Renal cortical epithelial cell (primary cell): ENCODE measurements at regions not wholly inside any gene's neighbourhood (a gene's known extent, or its start where the extent isn't known, plus 50 kb on each side); places are given as distances from the start of the nearest gene placed in this dataset.
"Not testable (repeated sequence)": the region's sequence is repeated elsewhere in the genome, so short reads cannot be mapped to it uniquely, and the experiment has no call there.

Experiments
- DNase-seq: peaks from one replicate; pipeline ENCODE4 v3.0.0-alpha.2; 2011; ENCODE audit warnings: low read depth

DNA sequence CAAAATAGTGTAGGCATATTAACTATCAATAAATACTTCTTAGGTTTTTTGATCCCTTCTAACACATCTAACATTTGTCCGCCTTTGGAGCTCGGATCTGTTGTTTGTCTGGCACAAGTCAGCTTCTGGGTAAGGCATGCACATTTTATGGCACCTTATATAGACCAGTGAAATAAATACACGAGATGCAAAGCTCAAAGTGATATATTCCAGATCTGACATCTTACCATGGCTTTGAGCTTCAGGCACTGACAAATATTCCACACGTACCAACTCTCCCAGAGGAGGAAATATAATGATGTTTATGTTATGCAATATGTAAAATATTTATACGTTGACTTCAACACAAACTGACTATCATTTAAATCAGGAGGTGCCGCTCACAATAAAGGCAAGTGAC, 430.1 kb upstream of the SMIM21 start:
- DNase-seq, result no peak

DNA sequence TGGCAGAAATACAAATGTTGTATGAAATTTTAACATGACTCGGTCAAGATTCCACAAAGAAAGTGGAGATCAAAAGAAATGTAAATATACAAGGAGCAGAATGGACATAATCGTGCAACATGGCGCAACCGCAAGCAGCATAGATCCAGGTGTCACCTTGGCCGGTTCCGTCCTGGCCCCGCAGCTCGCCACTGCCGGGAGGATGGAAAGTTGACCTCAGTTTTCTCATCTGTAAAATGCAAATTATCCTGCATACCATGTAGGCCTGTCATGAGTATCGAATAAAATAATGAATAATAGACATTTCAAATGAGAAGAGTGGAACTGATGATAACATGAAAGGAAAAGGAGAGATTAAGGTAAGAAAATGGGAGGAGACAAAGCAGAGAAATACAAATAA, 427.3 kb upstream of the SMIM21 start:
- no peak for DNase-seq

DNA sequence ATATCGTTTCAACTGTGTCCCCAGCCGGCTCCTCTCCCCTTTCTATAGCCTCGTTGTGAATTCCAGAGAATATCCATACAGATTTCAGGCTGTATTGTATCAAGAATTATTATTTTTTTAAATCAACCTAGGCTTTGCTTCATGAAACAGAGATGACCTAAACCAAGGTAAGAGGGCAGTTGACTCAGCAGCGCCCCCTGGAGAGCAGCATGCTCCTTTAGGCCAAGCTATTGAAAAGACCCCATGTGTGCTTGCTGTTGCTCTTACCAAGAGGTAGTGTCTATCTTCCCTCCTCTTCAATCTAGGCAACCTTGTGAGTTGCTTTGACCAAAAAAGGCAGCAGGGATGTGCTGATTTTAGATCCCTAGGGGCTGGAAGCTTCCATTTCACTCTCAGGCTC, 426.7 kb upstream of the SMIM21 start:
- DNase-seq, result no peak

DNA sequence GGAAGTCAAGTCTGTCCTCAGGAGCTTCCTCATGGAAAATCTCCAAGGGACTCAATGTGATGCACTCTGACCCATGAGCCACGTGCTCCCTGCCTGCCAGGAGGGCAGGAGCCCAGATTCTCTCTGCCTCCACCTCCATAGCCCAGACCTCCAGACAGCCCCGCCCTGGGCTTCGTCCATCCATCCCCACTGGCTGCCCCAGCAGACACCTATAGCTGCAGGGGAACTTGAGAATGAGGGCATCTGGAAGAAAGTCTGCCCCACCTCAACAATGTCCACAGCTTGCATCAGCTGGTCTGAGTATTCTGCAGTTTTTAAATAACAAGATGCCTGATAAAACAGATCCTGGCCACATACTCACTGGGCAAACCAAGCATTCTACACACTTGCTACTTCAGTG, 418.8 kb upstream of the SMIM21 start:
- no peak for DNase-seq

DNA sequence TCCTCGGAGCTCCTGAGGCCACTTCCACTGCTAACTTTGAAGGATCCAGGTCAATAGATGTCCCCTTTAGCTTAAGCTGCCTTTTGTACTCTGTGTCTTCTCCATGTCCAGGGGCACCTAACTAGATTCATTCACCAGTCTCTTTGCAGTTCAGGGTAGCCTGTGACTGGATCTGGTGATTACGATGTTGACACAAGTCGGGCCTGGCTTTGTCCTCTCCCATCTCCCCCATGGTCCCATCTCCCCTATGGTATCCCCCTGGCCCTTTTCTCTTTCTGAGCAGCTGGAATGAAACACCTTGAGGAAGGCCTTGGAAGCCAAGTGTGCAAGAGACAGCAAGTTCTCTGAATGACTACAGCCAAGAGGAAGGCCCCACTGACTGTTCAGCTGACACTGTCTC, 417.9 kb upstream of the SMIM21 start:
- DNase-seq, result no peak

DNA sequence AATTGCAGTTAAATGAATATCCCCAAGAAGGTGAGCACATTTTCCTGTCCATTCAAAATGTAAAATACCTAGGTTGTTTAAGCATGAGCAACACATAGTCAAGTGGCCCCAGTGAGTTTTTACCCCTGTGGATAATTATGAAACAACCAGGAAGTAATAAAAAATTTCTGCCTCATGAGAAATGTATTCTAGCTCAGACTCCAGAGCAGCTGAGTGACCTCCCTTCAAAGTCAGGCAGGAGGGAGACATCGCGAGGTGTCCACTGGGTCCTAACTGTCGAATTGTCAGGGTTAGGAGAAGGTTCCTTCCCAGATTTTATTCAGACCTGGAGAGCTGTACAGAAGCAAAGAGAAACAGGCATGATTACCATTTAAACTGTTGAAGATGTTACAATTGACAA, 416.6 kb upstream of the SMIM21 start:
- DNase-seq, result no peak

DNA sequence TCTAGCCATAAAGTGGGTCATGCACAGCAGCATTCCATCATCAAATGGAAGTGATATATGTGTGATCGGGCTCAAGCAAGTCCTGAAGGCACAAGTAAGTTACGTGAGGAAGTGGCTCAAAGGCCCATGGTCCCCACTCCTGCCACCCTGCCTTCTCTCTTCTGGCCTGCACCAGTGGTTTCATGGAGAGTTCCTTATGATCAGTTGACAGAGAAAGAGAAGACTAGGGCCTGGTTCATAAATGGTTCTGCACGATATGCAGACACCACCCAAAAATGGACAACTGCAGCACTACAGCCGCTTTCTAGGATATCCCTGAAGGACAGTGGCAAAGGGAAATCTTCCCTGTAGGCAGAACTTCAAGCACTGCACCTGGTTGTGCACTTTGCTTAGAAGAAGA, 412.6 kb upstream of the SMIM21 start:
- no peak for DNase-seq

DNA sequence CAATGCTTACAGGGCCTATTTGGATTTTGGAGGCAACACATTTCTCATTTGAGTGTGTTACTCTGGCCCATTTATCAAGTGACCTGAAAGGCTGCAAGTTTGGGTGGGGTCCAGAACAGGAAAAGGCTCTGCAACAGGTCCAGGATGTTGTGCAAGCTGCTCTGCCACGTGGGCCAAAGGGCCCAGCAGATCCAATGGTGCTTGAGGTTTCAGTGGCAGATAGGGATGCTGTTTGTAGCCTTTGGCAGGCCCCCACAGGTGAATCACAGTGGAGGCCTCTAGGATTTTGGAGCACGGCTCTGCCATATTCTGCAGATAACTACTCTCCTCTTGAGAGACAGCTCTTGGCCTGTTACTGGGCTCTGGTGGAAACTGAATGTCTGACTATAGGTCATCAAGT, 412.2 kb upstream of the SMIM21 start:
- DNase-seq, result not testable (repeated sequence)

DNA sequence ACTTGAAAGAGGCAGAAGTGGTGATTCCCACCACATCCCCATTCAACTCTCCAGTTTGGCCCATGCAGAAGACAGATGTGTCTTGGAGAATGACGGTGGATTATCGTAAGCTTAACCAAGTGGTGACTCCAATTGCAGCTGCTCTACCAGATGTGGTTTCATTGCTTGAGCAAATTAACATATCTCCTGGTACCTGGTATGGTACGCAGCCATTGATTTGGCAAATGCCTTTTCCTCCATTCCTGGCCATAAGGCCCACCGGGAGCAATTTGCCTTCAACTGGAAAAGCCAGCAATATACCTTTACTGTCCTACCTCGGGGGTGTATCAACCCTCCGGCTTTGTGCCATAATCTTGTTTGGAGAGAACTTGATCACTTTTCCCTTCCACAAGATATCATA, 411.5 kb upstream of the SMIM21 start:
- no peak for DNase-seq

DNA sequence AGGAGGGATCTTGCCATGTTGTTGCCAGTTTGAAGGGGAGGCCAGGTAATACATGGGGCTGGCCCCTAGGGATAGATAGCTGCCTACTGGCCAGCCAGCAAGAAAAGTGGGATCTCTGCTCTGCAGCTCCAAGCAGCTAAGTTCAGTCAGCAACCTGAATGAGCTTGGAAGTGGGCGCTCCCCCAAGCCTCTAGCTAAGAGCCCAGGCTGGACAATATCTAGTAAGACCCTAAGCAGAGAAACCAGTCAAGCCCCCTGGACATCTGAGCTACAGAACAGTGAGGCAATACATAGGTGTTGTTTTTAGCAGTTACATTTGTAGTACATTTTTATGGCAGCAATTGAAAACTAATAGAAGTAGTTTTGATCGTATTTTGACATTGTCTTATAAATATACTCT, 409.8 kb upstream of the SMIM21 start:
- no peak for DNase-seq

DNA sequence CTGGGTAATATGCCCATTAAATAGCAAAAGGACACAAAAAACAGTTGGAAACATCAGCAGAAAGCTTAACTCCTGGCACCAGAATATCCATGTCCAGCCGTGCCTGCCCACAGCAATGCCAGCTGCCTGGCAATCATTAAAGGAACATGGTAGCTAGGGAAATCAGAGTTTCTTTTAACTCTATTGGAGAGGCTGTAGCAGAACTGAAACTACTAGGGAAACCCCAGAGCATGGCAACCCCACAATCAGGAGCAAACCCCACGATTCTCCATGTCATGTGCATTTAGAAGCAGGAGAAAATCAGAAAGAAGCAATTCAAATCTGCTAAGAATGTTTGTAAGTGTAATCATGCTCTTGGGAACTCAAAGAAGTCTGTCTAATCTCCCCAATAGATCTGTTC, 409.0 kb upstream of the SMIM21 start:
- no peak for DNase-seq

DNA sequence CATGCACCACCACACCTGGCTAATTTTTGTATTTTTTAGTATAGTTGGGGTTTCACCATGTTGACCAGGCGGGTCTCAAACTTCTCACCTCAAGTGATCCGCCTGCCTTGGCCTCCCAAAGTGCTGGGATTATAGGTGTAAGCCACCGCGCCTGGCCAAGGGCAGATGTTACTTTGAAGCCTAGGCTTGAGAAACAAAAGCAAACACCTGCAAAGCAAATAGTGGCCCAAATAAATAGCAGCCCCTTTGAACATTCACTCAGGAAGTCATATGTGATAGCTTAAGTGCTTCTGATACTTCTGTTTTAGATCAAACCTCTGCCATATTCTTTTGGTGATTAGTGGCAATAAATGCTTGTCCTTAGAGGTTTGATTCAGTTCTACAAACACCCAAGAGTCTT, 404.5 kb upstream of the SMIM21 start:
- DNase-seq, result no peak

DNA sequence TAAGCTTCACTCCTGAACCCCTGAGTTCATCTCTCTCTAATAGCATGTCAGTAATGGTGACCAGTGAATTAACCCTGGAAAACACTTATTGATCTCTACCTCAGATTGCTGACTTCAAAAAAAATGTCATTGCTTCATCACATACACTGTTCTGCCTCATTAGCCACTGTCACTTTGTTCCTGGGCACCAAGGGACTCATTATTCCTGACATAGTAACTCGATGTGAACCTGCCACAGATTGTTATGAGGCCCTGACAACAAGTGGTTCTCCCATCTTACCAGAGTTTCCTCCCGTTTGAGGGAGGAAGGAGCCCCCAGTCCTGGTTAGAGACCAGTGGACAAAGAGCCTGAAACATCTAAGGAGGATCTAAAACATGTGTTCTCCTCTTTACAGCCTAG, 403.3 kb upstream of the SMIM21 start:
- no peak for DNase-seq

DNA sequence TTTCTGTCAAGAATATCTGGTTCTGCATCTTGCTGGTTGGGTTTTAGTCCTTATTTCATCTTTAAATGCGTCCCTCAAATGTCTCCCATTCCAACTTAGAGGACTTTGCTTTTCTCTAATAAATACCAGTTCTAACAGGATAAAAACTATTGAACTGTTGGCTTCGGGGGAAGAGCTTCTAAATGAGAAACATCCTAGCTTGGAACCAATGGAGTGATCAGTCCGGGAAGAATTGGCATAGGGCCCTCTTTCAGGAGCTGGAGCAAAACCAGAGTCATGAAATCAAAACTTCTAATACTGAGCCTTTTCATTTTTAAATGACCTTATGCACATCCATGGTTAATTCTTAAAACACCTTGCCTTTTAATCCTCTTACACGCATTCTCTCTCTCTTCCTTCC, 401.6 kb upstream of the SMIM21 start:
- no peak for DNase-seq

DNA sequence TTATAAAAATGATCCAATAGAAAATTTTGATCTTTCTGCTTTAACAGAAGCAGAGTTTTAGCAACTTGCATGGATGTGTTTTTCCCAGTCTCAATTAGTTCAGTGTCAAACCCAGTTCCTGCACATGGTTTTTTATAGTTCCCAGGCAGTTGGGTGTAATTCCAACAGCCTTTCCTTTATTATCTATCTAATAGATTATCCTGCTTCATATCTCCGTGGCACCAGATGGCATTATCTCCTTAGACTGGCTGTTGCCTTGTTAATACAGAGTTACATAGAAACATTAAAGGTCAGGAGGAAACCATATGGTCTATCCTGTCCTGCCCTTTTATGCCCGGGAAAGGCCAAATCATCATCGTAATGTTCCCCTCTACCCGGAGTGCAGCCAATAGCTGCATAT, 400.9 kb upstream of the SMIM21 start:
- DNase-seq, result no peak

DNA sequence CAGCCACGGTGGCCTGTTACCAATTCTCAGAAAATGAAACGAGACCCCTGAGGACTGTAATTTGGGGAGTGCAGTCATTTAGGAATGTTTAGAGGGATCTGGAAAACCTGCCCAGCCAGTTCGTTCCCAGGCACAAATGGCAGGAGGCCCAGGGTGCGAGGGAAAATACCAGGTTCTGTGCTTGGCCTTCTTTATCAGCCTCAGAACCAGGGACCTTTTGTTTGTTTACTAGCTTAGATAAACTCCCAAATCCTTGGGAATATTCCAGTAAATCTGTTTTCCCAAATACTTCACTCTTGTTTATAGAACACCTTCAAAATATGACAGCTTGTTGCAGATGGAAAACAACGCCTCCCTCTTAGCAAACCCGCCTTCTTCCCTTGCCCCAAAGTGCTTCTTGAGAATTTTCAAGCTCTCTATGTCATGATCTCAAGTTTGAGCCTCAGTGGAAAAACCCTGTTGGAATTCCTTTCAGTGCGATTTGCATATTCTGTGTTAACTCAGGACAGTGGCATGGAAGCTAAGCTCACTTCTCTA, 400.3 kb upstream of the SMIM21 start:
- DNase-seq, result no peak

DNA sequence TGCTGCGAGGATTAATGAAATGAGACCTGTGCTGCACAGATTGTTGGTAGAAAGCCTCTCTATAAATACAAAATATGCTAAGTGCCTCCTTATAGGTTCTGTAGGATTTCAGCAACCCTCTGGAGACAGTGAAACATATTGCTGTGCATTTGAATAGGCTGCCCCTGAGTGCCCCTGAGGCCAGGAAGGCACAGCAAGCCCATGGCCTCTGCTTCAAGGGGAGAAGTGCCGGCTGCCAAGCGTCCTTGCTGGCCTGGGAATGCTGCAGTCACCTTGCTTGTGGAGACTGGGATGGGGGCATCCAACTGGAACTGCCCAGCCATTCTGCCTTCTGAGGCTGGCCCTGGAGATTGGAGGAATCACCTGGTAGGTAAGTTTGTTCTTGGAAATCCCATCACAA, 397.2 kb upstream of the SMIM21 start:
- no peak for DNase-seq

DNA sequence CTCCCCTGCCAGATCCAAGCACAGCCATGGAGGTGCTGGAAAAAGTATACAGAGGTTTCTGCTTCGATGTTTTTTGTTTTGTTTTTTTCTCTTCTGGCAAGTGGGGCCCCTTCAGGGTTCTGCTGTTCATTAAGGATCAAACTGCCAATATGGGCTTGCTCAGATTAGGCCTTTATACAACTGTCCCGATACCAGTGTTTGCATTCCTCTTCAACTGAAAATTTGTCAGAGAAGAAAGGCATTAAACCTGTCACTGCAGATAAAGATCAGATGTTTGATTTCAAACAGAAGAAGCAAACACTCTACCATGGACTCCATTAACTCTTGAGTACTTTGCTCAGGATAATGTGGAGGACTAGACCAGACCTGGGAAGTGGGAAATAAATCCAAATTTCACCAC, 396.0 kb upstream of the SMIM21 start:
- DNase-seq, result no peak

DNA sequence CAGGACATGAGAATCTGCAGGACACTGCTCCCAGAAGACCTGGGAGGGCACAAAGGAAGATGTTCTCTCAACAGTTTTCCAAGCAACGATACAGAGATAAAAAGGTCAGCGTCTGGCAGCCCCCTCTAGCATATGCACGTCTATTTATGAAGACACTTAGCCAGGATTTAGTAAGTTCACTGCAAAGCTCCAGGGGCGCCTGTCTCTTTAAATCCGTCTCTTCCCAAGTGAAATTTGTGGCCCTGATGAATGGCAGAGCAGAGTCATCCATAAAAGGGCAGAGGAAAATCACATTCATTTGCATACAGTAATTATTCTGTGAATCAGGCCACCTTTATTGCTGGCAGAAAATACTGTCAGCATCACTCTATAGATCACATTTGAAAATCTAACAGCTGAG, 390.9 kb upstream of the SMIM21 start:
- DNase-seq, result no peak

DNA sequence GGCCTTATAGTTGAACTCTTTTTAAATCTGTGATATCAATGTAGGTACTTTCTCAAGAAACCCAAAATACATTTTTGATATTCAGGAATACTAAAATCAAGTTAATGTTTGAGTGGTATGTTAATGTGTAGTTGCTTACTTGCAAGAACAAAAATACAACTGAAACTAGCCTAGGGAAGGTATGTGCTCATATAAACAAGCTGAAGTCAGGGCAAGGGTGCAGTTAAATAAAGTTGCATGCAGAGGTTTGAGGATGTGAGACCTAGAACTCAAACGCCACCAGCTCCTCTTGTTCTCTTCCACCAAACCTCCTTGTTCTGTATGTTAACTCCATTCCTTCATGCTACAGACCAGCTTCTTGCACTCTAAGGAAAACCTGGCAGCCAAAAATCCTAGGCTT, 388.3 kb upstream of the SMIM21 start:
- DNase-seq, result no peak

DNA sequence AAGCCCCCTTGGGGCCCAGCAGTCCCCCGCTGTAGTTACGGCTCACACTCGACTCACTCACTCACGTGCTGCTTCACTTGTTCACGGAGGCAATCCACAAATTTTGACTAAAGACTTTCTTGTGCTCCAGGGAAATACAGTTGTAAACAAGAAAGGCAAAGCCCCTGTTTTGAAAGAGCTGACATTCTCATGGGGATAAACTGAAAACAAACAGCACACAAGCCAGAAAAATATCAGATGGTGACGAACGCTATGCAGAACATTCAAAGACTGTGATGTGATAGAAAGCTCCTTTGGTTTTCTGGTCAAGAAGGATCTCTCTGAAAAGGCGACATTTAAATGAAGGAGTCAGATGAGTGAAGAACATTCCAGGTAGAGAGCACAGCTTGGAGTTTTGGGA, 385.3 kb upstream of the SMIM21 start:
- no peak for DNase-seq

DNA sequence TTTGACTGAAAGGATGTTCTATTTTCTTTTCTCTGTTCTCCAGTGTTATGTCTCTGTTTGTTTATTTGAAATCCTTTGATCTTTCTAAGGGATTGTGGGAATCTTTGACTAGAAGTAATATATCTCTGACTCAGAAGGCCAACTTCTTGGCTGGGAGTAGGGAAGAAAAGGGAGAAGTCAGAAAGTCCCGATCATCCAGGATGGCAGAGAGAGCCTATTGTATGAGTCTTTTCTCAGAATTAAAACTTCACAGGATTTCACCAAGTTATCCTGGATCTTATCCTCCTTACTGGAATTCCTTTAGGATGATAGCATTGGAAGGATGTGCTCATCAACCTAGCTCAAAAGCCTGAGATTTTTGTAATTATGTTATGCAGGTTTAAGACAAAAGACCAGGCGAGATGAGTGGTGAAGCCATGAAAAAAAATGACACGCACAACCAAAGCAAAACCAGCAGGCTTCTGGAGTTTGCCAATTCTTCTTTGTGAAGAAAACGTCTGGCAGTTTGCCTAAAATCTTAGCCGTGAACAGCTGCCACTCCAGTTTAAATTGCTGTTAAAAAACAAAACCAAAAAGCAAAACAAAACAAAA, 383.6 kb upstream of the SMIM21 start:
- DNase-seq, result no peak

DNA sequence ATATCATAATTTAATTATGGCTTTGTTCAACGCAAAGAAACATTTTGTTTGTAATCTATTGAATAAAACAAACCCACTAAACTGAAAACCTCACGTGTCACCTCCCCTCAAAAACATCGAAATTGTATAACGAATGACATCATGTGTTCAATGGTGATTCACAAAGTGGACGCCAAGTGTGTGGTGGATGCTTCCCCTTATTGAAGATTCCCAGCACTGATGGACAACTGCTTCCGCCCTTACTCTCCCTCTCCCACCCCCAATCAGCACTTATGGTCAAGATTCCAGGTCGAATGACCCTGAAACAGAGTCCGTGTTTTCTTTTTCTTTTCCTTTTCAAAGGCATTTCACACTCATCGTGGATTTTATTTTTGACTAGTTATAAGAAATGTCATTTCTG, 383.0 kb upstream of the SMIM21 start:
- DNase-seq, result no peak

DNA sequence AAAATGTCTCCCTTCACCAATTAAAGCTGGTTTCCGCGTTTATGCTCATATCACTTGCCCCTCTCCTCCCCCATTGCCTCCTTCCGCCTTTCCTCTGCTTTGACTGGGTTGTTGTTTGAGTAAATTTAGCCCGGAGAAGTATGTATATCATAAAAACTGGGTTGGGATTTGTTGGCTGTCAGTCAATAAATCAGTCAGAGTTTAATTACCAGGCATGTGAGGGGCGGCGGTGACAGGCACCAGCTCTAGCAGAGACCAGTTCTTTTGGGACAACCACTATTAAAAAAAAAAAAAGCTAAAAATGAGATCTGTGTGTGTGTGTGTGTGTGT, 382.4 kb upstream of the SMIM21 start:
- no peak for DNase-seq
